ENCODE measurements at regions not wholly inside any gene's neighbourhood (a gene's known extent, or its start where the extent isn't known, plus 50 kb on each side); places are given as distances from the start of the nearest gene placed in this dataset.

DNA sequence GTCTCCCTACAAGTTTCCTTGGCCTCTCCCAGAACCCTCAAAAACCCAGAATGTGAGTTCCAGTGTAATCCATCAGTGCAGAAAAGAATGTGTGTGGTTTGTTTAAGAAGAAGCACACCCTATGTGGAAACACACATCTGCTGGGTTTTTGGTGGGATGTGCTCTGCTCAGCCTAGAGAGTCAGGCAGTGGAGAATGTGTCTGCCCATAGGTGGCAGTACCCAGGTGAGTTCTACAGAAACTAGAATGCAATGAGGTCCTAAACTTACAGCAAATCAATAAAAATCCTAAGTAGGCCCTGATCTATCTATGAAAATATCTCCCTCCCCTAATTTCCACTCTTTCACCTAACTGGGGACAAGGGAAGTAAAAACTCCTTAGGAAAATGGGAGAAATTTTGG, 437.3 kb downstream of the DHX35 start:
- DNase-seq (ENCODE audit: low read depth in 3 of 3) = no peak

GRCh38 chr20:39398656-39399055, 436.5 kb downstream of the DHX35 start:
- DNase-seq (ENCODE audit: low read depth in 3 of 3) = no peak

GRCh38 chr20:39397646-39398045, 435.5 kb downstream of the DHX35 start:
- no peak for DNase-seq (ENCODE audit: low read depth in 3 of 3)

DNA sequence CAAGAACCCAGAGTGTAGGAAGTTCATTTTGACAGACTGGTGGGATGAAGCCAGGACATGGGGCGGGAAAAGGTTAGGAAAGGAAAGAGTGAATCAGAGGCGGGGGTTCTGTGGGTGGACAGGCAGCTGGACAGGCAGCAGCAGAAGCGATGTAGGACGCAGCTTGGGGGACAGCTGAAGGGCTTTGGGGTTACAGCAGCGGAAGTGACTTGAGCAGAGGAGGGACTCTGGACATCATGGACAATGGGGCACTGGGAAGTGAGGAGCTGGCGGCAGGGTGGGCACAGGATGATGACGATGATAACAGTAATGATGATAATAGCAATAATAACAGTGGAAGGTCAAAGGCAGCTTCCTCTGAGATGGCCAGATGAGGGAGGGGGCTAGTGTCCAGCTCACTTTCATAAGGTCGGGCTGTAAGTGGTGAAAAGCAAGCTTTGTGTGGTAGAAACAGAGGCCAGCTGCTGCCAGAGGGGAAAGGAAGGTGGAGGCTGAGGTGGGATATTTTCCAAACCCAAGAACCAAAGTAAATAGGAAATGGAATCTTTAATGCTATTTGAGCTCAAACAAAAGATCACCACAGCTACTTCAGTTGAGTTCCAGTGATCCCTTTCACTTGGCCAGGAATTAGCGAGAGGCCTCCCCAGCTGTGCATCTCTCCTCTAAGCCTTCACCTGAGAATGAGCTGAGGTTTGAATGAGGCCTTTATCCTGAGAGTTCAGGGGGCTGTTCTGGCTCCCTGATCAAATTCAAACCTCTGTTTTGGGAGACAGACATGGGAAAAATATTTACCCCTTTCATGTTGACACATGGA, 433.5 kb downstream of the DHX35 start:
- DNase-seq (ENCODE audit: low read depth in 3 of 3) = no peak

- no peak for DNase-seq (ENCODE audit: low read depth in 3 of 3)
Observed at GRCh38 chr20:39394461-39394860, 432.3 kb downstream of the DHX35 start.

DNA sequence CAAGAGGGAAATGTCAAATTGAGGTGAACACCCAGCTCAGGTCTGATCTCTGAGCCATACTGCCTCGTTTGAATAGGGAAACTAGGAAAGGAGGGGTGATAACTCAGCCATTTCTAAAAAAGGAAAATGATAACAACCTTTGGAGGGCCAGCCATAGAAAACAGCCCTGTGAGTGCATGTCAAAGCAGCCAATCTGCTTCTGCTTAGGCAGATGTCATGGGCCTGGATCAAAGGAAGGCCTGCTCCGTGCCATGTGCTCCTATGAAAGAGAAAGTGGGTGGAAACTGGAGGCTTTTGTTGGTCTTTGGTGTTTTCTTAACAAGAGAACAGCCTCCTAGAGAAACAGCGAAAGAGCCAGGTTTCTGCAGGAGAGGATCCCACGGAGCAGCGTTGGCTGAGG, 428.0 kb downstream of the DHX35 start:
- DNase-seq (ENCODE audit: low read depth in 3 of 3) = no peak

DNA sequence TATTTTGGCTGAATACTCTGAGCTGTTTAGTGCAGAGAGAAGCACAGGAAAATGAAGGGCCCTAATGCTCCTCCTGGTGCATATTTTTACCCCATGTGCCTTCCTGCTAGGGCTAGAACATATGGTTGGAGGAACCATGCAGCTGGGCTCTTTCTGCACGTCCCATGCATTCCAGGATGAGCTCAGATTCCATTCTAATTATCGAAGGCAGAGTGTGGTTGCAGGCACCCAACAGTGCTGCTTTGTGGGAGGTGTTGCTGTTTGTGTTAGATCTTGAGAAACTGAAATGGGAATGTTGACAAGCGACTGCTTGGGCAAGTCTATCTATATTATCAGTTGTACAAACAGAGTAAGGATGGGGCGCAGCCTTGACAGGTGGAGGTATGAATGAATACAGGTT, 419.5 kb downstream of the DHX35 start:
- no peak for DNase-seq (ENCODE audit: low read depth in 3 of 3)

DNA sequence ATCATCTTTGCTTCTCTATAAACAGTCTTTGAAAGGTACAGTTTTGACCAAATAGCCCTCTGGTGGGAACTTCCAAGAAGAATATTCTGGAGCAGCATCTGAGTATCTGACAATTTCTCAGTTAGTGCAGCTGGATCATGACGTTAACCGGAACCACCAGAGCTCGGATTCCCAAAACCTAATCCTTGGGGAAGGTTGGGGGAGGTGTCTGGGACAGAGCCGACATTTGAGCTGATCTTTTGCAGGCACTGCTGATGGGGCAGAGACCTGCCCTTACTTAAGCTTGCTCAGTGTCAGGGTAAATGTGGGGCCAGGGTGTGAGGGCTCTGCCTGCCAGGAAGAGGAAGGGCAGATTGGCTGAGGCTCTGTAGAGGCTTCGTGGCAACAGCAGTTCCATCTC, 416.6 kb downstream of the DHX35 start:
- no peak for DNase-seq (ENCODE audit: low read depth in 3 of 3)

- no peak for DNase-seq (ENCODE audit: low read depth in 3 of 3)
Observed at GRCh38 chr20:39376788-39377187, 414.6 kb downstream of the DHX35 start.

GRCh38 chr20:39364320-39364719, 402.2 kb downstream of the DHX35 start:
- DNase-seq (ENCODE audit: low read depth in 3 of 3) = no peak

GRCh38 chr20:39359981-39360620, 398.0 kb downstream of the DHX35 start:
- DNase-seq (ENCODE audit: low read depth in 3 of 3) = no peak

- DNase-seq (ENCODE audit: low read depth in 3 of 3) = no peak
Observed at GRCh38 chr20:39358052-39358451, 395.9 kb downstream of the DHX35 start.

GRCh38 chr20:39356908-39357307, 394.8 kb downstream of the DHX35 start:
- no peak for DNase-seq (ENCODE audit: low read depth in 3 of 3)

GRCh38 chr20:39349240-39349639, 387.1 kb downstream of the DHX35 start:
- DNase-seq (ENCODE audit: low read depth in 3 of 3) = no peak

- DNase-seq (ENCODE audit: low read depth in 3 of 3) = no peak
Observed at GRCh38 chr20:39347626-39348025, 385.5 kb downstream of the DHX35 start.

DNA sequence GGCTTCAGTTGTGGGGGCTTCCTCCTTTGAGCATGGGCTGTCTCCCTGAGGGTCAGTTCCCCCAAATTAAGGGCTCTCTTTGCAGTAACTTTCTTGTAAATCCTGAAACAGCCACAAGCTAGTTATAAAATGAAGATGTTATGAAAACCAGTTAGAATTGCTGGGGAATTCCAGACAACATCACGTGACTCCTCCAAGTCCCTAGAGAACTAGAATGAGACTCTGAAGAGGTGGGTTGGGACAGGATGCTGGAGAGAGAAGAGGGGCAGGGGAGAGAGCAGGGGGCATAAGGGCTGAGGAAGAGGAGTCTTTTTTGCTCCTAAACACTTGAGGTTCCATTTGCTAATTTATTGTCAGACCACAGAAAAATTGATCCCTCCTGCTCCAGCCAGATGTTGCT, 380.3 kb downstream of the DHX35 start:
- DNase-seq (ENCODE audit: low read depth in 3 of 3) = no peak

DNA sequence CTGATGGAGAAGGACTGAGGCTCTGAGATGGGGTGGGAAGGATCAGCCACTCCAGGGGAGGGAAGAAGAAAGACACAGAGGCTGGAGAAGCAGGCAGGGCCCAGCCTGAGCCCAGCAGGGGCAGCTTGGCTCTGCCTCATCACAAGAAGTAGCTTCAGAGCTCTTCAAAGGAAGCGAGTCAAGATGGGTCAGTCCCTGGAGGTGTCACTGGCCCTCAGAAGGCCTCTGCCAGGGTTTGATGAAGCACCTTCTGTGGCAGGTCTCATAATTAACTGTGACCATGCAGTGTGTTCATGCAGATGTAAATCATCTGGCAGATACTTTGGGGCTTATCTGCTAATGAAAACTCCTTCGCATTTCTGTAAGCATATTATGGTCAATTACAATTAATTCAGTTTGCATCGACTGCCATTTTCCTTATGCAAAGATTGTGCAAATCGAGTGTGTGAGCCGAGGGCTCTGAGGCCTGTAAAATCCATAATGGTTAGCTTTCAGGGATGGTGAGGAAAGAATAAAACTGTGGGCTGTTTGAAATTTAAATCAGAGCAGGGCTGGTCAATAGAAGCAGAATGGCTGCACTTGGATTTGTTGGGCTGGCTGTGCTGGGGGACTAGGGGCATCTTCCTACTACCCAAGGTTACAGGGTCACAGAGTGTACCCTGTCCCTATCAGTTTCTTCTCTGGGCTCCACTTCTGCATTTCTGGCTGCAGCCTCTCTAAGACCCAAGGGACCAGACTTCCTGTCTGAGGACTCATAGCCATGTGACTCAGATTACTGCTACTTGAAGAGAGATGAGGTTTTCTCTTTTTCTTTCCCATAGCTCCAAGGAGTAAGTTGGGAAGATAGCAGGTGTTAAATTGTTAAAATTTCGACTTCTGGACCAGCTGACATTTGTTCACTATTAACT, 376.6 kb downstream of the DHX35 start:
- DNase-seq (ENCODE audit: low read depth in 3 of 3) = no peak

- DNase-seq (ENCODE audit: low read depth in 3 of 3) = no peak
Observed at GRCh38 chr20:39333211-39333610, 371.1 kb downstream of the DHX35 start.

DNA sequence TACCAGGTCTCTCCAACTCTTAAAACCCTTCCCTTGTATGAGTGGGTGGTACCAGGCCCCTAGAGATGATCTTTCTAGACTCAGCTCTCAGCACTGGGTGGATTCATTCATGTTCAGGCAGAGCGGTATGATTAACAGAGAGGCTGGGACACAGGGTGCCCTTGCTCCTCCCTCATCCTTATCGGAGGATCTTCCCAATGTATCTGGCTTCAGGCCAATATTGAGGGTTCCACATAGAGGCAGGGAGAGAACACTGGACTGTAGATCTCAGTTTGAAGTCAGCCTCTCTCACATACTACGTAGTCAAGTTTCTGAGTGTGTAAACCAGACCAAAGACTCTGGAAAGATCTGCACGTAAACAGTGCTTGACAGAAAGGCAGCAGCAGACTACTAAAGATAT, 366.2 kb downstream of the DHX35 start:
- no peak for DNase-seq (ENCODE audit: low read depth in 3 of 3)

GRCh38 chr20:39326050-39326449, 363.9 kb downstream of the DHX35 start:
- DNase-seq (ENCODE audit: low read depth in 3 of 3) = no peak

GRCh38 chr20:39318911-39319310, 356.8 kb downstream of the DHX35 start:
- no peak for DNase-seq (ENCODE audit: low read depth in 3 of 3)

GRCh38 chr20:39312676-39313075, 350.5 kb downstream of the DHX35 start:
- no peak for DNase-seq (ENCODE audit: low read depth in 3 of 3)

Measured in stimulated activated CD4-positive, alpha-beta T cell treated with anti-CD3 and anti-CD28 coated beads, TNF-alpha, amount 100 ng/mL, for 24 hours (primary cell).